ENCODE measurements at regions not wholly inside any gene's neighbourhood (a gene's known extent, or its start where the extent isn't known, plus 50 kb on each side); places are given as distances from the start of the nearest gene placed in this dataset.
A peak's percentile ranks its signal among the peaks of the same experiment; 100 is the strongest.

DNA sequence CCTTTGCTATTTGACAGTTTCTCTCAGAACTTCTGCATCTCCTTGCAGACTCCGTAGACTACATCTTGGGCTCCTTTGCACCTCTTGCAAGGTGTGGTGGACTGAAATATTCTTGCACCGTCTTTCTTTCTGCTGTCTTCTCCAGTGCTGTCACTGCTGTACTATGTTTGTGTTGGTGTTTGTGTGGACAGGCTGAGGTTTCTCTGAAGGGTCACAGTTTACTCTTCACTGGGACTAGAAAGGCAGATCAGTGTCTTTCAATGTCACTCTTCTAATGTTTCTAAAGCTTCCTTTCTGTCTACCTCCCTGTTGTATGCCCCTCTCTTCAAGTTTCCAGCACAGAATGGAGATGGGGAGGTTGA is 410.0 kb upstream of the CD180 start:
- Histone ChIP-seq H2BK15ac (ENCODE audit: low read depth, poor library complexity, severe bottlenecking) (no peak overlapping the region), H2BK12ac (ENCODE audit: low read length in 2 of 2) (no peak overlapping the region), H2BK120ac (ENCODE audit: low read depth, low read length) (no peak overlapping the region), H3K79me1 (replicated peaks; ENCODE audit: low read length, poor library complexity, severe bottlenecking) (no peaks in the 10 kb centered on the region), H3K9me3 (ENCODE audit: control insufficient read depth, low read length) (peaks cover 5% of the 10 kb centered on the region), H3K23ac (ENCODE audit: low read length in 2 of 2) (no peak overlapping the region), H2BK5ac (ENCODE audit: low read depth, low read length, poor library complexity, severe bottlenecking) (no peak overlapping the region), H3K4ac (ENCODE audit: low read depth in 1 of 2, low read length in 2 of 2) (no peak overlapping the region), H3K18ac (ENCODE audit: low read depth in 1 of 2, low read length in 2 of 2) (no peak overlapping the region), H3K14ac (ENCODE audit: low read length in 2 of 2) (no peak overlapping the region), H3K9ac (ENCODE audit: low read length) (no peak overlapping the region), H2AK5ac (ENCODE audit: low read length, severe bottlenecking) (no peak overlapping the region), H4K8ac (ENCODE audit: low read length) (no peak overlapping the region), H3K4me2 (ENCODE audit: low read length, poor library complexity, severe bottlenecking) (no peak overlapping the region), H3K4me3 (ENCODE audit: insufficient read depth in 1 of 2, low read depth in 1 of 2, low read length in 2 of 2) (no peak overlapping the region), H2AFZ (ENCODE audit: low read depth, low read length) (no peak overlapping the region), H4K91ac (ENCODE audit: low read length) (no peak overlapping the region), H3K27ac (ENCODE audit: low read length, poor library complexity, severe bottlenecking) (no peak overlapping the region), H3K4me1 (ENCODE audit: control insufficient read depth, insufficient read depth, low read depth, low read length) (no peaks in the 10 kb centered on the region), H3K36me3 (ENCODE audit: control insufficient read depth in 1 of 2, insufficient read depth in 2 of 2, low read depth in 1 of 2, low read length in 2 of 2) (no peaks in the 10 kb centered on the region), H3K27me3 (ENCODE audit: control insufficient read depth in 1 of 2, insufficient read depth in 1 of 2, low read length in 2 of 2) (peaks cover 0 to 16% of the 10 kb centered on the region in 2 experiments)
- 100% methylated on average over 2 of the region's 2 CpGs for WGBS
- no peak for DNase-seq

DNA sequence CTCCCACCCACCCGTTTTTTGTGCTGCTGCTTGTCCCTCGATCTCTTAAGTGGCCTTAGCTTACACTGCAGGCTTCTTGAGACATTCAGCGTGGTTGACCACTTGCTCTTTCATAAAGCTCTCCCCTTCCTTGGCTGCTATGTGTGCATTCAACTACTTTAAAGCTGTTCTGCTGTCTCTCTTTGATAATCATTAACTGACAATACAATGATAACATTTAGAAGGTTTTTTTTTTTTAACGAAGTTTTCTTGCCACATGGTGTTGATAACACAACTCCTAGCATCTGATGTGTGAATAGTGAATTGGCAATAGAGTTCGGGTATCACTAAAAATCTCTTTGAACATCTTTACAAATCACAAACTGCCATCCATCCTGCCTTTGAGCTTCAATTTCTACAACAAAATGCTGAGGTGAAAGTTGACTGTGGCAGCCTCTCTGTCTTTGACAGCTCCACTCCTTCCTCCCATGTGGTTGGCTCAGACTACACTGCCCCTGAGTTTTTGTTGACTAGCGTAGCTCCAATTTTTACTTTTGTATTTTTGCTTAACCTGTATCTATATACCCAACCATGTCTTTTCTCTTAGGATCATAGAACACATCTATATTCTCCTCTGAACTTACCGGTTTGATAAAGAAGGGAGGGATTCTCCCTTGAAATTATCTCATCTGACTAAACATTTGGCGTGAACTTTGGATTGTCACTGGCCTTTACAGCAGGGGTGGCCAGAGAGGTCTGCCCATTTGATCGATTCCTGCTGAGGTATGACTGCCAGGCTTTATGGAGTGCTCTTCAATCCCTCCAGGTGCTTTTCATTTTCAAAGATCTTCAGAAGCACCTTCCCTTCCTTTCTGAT is 409.4 kb upstream of the CD180 start:
- Histone ChIP-seq H4K91ac (ENCODE audit: low read length) (no peak overlapping the region), H3K4ac (ENCODE audit: low read depth in 1 of 2, low read length in 2 of 2) (no peak overlapping the region), H4K8ac (ENCODE audit: low read length) (no peak overlapping the region), H3K79me1 (replicated peaks; ENCODE audit: low read length, poor library complexity, severe bottlenecking) (no peaks in the 10 kb centered on the region), H3K18ac (ENCODE audit: low read depth in 1 of 2, low read length in 2 of 2) (no peak overlapping the region), H2BK15ac (ENCODE audit: low read depth, poor library complexity, severe bottlenecking) (no peak overlapping the region), H2BK120ac (ENCODE audit: low read depth, low read length) (no peak overlapping the region), H2AK5ac (ENCODE audit: low read length, severe bottlenecking) (no peak overlapping the region), H3K9ac (ENCODE audit: low read length) (no peak overlapping the region), H2BK12ac (ENCODE audit: low read length in 2 of 2) (no peak overlapping the region), H3K4me1 (ENCODE audit: control insufficient read depth, insufficient read depth, low read depth, low read length) (no peaks in the 10 kb centered on the region), H3K23ac (ENCODE audit: low read length in 2 of 2) (no peak overlapping the region), H3K14ac (ENCODE audit: low read length in 2 of 2) (no peak overlapping the region), H3K4me2 (ENCODE audit: low read length, poor library complexity, severe bottlenecking) (no peak overlapping the region), H2AFZ (ENCODE audit: low read depth, low read length) (no peak overlapping the region), H2BK5ac (ENCODE audit: low read depth, low read length, poor library complexity, severe bottlenecking) (no peak overlapping the region), H3K4me3 (ENCODE audit: insufficient read depth in 1 of 2, low read depth in 1 of 2, low read length in 2 of 2) (no peak overlapping the region), H3K36me3 (ENCODE audit: control insufficient read depth in 1 of 2, insufficient read depth in 2 of 2, low read depth in 1 of 2, low read length in 2 of 2) (no peaks in the 10 kb centered on the region), H3K27ac (ENCODE audit: low read length, poor library complexity, severe bottlenecking) (no peak overlapping the region), H3K27me3 (ENCODE audit: control insufficient read depth in 1 of 2, insufficient read depth in 1 of 2, low read length in 2 of 2) (peaks cover 0 to 16% of the 10 kb centered on the region in 2 experiments), H3K9me3 (ENCODE audit: control insufficient read depth, low read length) (peaks cover 5% of the 10 kb centered on the region)
- 90% methylated on average over 8 of the region's 9 CpGs for WGBS
- no peak for DNase-seq

DNA sequence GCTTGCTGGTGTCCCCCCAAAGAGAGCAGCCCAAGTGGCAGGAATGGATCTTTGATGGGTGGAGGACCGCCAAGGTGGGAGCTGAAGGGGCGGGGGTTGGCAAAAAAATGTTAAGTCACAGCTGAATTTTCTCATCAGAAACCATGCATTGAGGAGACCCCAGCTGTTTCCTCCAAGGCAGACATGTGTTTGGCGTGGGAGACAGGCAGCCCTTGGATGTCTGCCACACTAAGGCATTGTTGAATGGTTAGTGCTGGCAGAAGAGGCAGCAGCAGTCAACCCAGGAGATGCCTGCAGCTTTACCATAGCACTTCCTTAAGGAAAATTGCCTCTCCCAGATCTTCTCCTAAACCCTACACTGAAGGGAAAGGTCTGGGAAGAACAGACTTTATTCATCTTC is 394.9 kb upstream of the CD180 start:
- H3K79me1 ChIP-seq (replicated peaks; ENCODE audit: low read length, poor library complexity, severe bottlenecking), result no peaks in the 10 kb centered on the region

DNA sequence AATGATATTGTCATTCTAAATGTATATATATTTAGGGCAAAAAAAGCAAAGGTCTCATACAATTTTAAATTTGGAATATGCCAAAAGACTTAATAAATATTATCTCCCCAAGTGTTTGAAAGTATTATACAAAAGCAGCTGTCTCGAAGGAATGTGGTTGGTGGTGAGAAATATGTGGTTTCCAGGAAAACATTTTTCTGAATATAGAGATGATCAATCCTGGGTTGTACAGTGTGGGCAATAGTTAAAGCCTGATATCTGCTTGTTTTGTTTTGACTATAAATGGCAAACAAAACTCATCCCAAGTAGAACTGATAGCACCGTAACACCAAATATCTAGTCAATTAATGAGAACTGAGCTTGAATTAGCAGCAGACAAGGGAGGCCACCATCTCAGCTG is 391.8 kb upstream of the CD180 start:
- Histone ChIP-seq H4K91ac (ENCODE audit: low read length) (no peak overlapping the region), H3K14ac (ENCODE audit: low read length in 2 of 2) (no peak overlapping the region), H2BK15ac (ENCODE audit: low read depth, poor library complexity, severe bottlenecking) (no peak overlapping the region), H3K79me1 (replicated peaks; ENCODE audit: low read length, poor library complexity, severe bottlenecking) (no peaks in the 10 kb centered on the region), H3K9ac (ENCODE audit: low read length) (no peak overlapping the region), H3K9me3 (ENCODE audit: control insufficient read depth, low read length) (no peaks in the 10 kb centered on the region), H3K18ac (ENCODE audit: low read depth in 1 of 2, low read length in 2 of 2) (no peak overlapping the region), H4K8ac (ENCODE audit: low read length) (no peak overlapping the region), H3K4ac (ENCODE audit: low read depth in 1 of 2, low read length in 2 of 2) (no peak overlapping the region), H3K27me3 (ENCODE audit: control insufficient read depth in 1 of 2, insufficient read depth in 1 of 2, low read length in 2 of 2) (no peaks in the 10 kb centered on the region), H2BK5ac (ENCODE audit: low read depth, low read length, poor library complexity, severe bottlenecking) (no peak overlapping the region), H3K36me3 (ENCODE audit: control insufficient read depth in 1 of 2, insufficient read depth in 2 of 2, low read depth in 1 of 2, low read length in 2 of 2) (no peaks in the 10 kb centered on the region), H2BK12ac (ENCODE audit: low read length in 2 of 2) (no peak overlapping the region), H2BK120ac (ENCODE audit: low read depth, low read length) (no peak overlapping the region), H2AK5ac (ENCODE audit: low read length, severe bottlenecking) (no peak overlapping the region), H3K27ac (ENCODE audit: low read length, poor library complexity, severe bottlenecking) (no peak overlapping the region), H3K4me2 (ENCODE audit: low read length, poor library complexity, severe bottlenecking) (no peak overlapping the region), H3K4me3 (ENCODE audit: insufficient read depth in 1 of 2, low read depth in 1 of 2, low read length in 2 of 2) (no peak overlapping the region), H3K4me1 (ENCODE audit: control insufficient read depth, insufficient read depth, low read depth, low read length) (no peaks in the 10 kb centered on the region), H3K23ac (ENCODE audit: low read length in 2 of 2) (no peak overlapping the region), H2AFZ (ENCODE audit: low read depth, low read length) (no peak overlapping the region)
- WGBS, result 100% methylated on average over 2 of the region's 2 CpGs
- no peak for DNase-seq

More for the DNA sequence above, 394.9 kb upstream of the CD180 start:
- no peak overlapping the region for H3K27ac ChIP-seq (ENCODE audit: low read length, poor library complexity, severe bottlenecking)
- DNase-seq, result no peak
- H2BK120ac ChIP-seq (ENCODE audit: low read depth, low read length), result no peak overlapping the region
- no peaks in the 10 kb centered on the region for H3K9me3 ChIP-seq (ENCODE audit: control insufficient read depth, low read length)
- H2BK12ac ChIP-seq (ENCODE audit: low read length in 2 of 2), result no peak overlapping the region
- no peaks in the 10 kb centered on the region for H3K4me1 ChIP-seq (ENCODE audit: control insufficient read depth, insufficient read depth, low read depth, low read length)
- H3K9ac ChIP-seq (ENCODE audit: low read length), result no peak overlapping the region
- no peak overlapping the region for H2AFZ ChIP-seq (ENCODE audit: low read depth, low read length)
- peak overlapping the region; percentile 50 for H4K91ac ChIP-seq (ENCODE audit: low read length)
- H2AK5ac ChIP-seq (ENCODE audit: low read length, severe bottlenecking), result no peak overlapping the region
- H2BK5ac ChIP-seq (ENCODE audit: low read depth, low read length, poor library complexity, severe bottlenecking), result no peak overlapping the region
- WGBS, result 97% methylated on average over 3 of the region's 3 CpGs
- H4K8ac ChIP-seq (ENCODE audit: low read length), result no peak overlapping the region
- peak overlapping the region in 1 of 2 experiments; percentile 17 for H3K4ac ChIP-seq (ENCODE audit: low read depth in 1 of 2, low read length in 2 of 2)
- no peak overlapping the region for H3K4me3 ChIP-seq (ENCODE audit: insufficient read depth in 1 of 2, low read depth in 1 of 2, low read length in 2 of 2)
- H3K18ac ChIP-seq (ENCODE audit: low read depth in 1 of 2, low read length in 2 of 2), result no peak overlapping the region
- H3K4me2 ChIP-seq (ENCODE audit: low read length, poor library complexity, severe bottlenecking), result no peak overlapping the region
- H3K23ac ChIP-seq (ENCODE audit: low read length in 2 of 2), result no peak overlapping the region
- no peak overlapping the region for H3K14ac ChIP-seq (ENCODE audit: low read length in 2 of 2)
- no peaks in the 10 kb centered on the region for H3K27me3 ChIP-seq (ENCODE audit: control insufficient read depth in 1 of 2, insufficient read depth in 1 of 2, low read length in 2 of 2)
- H3K36me3 ChIP-seq (ENCODE audit: control insufficient read depth in 1 of 2, insufficient read depth in 2 of 2, low read depth in 1 of 2, low read length in 2 of 2), result no peaks in the 10 kb centered on the region
- H2BK15ac ChIP-seq (ENCODE audit: low read depth, poor library complexity, severe bottlenecking), result no peak overlapping the region
